ENCODE measurements at regions not wholly inside any gene's neighbourhood (a gene's known extent, or its start where the extent isn't known, plus 50 kb on each side); places are given as distances from the start of the nearest gene placed in this dataset.
"Not testable (repeated sequence)": the region's sequence is repeated elsewhere in the genome, so short reads cannot be mapped to it uniquely, and the experiment has no call there.

- POLR2A ChIA-PET, CTCF ChIA-PET: not testable (repeated sequence)
These were observed 454.3 kb upstream of the SLITRK6 start for GRCh38 chr13:86253497-86253896.

- POLR2A ChIA-PET, CTCF ChIA-PET: not testable (repeated sequence)
These were observed 456.6 kb upstream of the SLITRK6 start for GRCh38 chr13:86255820-86256219.

GRCh38 chr13:86269511-86269910, 470.3 kb upstream of the SLITRK6 start:
- CTCF ChIA-PET = no interaction called here
- POLR2A ChIA-PET = no interaction called here

- CTCF ChIA-PET = no interaction called here
- POLR2A ChIA-PET = no interaction called here
These were observed 483.2 kb upstream of the SLITRK6 start for GRCh38 chr13:86282442-86282841.

GRCh38 chr13:86283031-86283430, 483.8 kb upstream of the SLITRK6 start:
- CTCF ChIA-PET = interaction anchor here (0.7 kb wide), 1 partner anchor 19 kb away, joined by 3 read pairs; no protein-coding TSS in a partner anchor
- POLR2A ChIA-PET = no interaction called here

GRCh38 chr13:86298725-86299124, 499.5 kb upstream of the SLITRK6 start:
- POLR2A ChIA-PET = no interaction called here

GRCh38 chr13:86299128-86299527, 499.9 kb upstream of the SLITRK6 start:
- CTCF ChIA-PET = no interaction called here

More at GRCh38 chr13:86298725-86299124, 499.5 kb upstream of the SLITRK6 start:
- CTCF ChIA-PET = no interaction called here

GRCh38 chr13:86309881-86310280, 510.7 kb upstream of the SLITRK6 start:
- POLR2A ChIA-PET = no interaction called here
- CTCF ChIA-PET = no interaction called here

More at GRCh38 chr13:86299128-86299527, 499.9 kb upstream of the SLITRK6 start:
- POLR2A ChIA-PET = no interaction called here

GRCh38 chr13:86313421-86313820, 514.2 kb upstream of the SLITRK6 start:
- ChIA-PET POLR2A (no interaction called here), CTCF (no interaction called here)

- CTCF ChIA-PET = no interaction called here
These were observed 519.2 kb upstream of the SLITRK6 start for GRCh38 chr13:86318450-86318849.

GRCh38 chr13:86324191-86324590, 525.0 kb upstream of the SLITRK6 start:
- ChIA-PET POLR2A (no interaction called here), CTCF (no interaction called here)

More at GRCh38 chr13:86318450-86318849, 519.2 kb upstream of the SLITRK6 start:
- POLR2A ChIA-PET = no interaction called here

- ChIA-PET CTCF (no interaction called here), POLR2A (no interaction called here)
These were observed 556.1 kb upstream of the SLITRK6 start for GRCh38 chr13:86355301-86355700.

- ChIA-PET POLR2A (no interaction called here), CTCF (no interaction called here)
These were observed 557.9 kb upstream of the SLITRK6 start for GRCh38 chr13:86357106-86357505.

GRCh38 chr13:86363749-86364148, 564.5 kb upstream of the SLITRK6 start:
- CTCF ChIA-PET, POLR2A ChIA-PET: not testable (repeated sequence)

GRCh38 chr13:86368924-86369323, 569.7 kb upstream of the SLITRK6 start:
- ChIA-PET POLR2A (no interaction called here), CTCF (no interaction called here)

GRCh38 chr13:86377451-86377850, 578.2 kb upstream of the SLITRK6 start:
- ChIA-PET POLR2A (no interaction called here), CTCF (no interaction called here)

GRCh38 chr13:86378628-86379027, 579.4 kb upstream of the SLITRK6 start:
- ChIA-PET CTCF (no interaction called here), POLR2A (no interaction called here)

GRCh38 chr13:86383151-86383550, 583.9 kb upstream of the SLITRK6 start:
- ChIA-PET POLR2A (no interaction called here), CTCF (no interaction called here)

GRCh38 chr13:86383561-86383960, 584.3 kb upstream of the SLITRK6 start:
- ChIA-PET CTCF (no interaction called here), POLR2A (no interaction called here)

- POLR2A ChIA-PET = no interaction called here
- CTCF ChIA-PET = no interaction called here
These were observed 598.4 kb upstream of the SLITRK6 start for GRCh38 chr13:86397635-86398034.

GRCh38 chr13:86399572-86399971, 600.4 kb upstream of the SLITRK6 start:
- ChIA-PET POLR2A (no interaction called here), CTCF (no interaction called here)

GRCh38 chr13:86402500-86402899, 603.3 kb upstream of the SLITRK6 start:
- CTCF ChIA-PET = interaction anchor here (0.6 kb wide), 1 partner anchor 125 kb away, joined by 4 read pairs; no protein-coding TSS in a partner anchor
- POLR2A ChIA-PET = no interaction called here

GRCh38 chr13:86403181-86403580, 604.0 kb upstream of the SLITRK6 start:
- CTCF ChIA-PET = no interaction called here
- POLR2A ChIA-PET = no interaction called here
